Dedifferentiated amniotic fluid mesenchymal stem cell (primary cell): ENCODE measurements at regions not wholly inside any gene's neighbourhood (a gene's known extent, or its start where the extent isn't known, plus 50 kb on each side); places are given as distances from the start of the nearest gene placed in this dataset.

Source experiments
- DNase-seq: peaks from one replicate; pipeline ENCODE4 v3.0.0-alpha.2; 2016; ENCODE audit errors: extremely low spot score

- no peak for DNase-seq
These were observed 999.7 kb upstream of the PIK3C3 start for GRCh38 chr18:40955351-40955750.

DNA sequence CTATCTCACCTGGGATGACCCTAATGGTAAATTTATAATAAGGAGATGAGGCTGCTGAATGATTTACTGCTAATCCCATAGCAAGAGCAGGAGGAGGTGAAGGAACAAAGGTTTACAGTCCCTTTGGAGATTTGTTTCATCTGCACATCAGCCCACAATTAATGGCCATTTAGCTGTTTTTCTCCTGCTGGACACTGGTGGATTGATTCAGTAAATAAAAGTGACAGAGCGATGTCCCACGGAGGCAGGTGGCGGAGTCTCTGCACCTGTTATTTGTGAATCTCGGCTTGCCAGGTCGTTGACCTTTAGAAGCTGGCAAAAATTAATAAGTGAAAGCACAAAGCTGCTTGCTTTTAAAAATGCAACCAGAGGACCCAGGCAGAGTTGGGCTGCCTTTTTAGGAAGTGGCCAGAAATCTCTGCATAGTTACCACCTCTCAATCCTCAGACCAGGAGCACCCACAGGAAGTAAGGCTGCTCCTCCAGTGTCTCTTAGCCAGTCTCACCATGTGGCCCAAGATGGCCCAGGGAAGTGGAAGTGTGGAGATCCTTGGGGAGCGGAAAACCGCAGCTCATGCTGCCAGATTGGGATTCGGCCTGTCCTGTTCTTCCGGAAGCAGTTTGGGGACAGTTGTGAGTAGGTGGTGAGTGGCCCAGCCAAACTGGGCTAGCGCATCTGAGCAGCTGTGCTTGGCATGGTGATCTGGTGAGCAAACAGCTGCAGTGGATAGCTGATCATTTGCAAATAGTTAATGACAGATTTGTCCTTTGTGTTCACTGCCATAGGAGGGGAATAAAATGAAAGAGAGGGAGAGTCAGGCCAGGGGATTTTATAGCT is 1005.7 kb upstream of the PIK3C3 start:
- DNase-seq, result no peak

DNA sequence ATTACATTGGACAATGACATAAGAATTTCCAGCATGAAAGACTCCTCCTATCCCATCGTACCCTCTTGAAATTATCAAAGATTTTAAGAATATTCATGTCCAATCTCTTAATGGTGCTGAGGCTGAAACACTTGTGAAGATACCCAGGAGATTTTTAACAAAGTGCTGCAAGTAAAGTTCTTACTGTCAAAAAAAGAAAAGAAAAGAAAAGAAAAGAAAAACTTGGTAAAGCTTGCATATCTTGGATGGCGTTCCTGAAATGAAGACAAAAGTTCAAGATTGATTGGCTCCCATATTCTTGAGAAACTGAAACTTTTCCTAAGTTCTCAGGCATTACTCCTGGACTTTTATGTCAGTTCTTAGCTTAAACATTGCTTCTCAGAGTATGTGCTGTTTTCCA is 1010.5 kb upstream of the PIK3C3 start:
- no peak for DNase-seq

DNA sequence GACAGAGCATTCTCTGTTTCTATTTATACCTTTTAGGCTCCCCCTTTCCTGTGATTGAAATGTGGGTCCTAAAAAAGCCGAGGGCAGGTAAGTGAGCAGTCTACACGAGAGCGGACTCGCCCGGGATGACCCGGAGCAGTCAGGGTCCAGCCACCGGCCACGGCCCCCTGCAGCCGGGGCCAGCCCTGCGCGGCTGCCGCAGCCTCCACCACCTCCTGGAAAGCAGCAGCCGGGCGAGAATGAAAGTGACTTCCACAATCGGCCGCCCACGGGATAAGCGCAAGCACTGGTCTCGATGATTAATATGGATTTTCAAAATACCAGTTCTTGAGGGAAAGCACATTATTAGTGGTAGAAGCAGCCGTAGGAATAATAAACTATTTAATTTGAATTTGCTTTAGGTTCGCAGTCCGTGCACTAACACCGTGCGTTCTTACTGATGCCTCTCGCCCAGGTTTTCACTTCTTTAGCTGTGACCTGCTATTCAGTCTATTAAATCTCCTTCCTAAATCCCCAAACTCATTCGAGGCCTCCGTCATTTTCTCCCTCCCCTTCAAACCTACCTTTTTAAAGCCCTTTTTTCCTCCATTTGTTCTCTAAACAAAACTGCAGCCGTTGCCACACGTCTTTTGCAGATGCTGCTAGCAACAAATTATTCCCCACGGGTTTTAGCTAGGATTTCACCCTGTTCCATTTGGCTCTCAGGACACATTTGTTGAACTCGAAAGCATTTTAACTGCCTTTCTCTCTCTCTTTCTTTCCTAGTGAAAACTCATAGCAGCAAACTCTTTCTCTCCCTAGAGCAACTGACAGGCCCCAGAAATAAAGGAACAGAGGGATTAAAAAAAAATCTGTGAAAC is 1015.1 kb upstream of the PIK3C3 start:
- no peak for DNase-seq

DNA sequence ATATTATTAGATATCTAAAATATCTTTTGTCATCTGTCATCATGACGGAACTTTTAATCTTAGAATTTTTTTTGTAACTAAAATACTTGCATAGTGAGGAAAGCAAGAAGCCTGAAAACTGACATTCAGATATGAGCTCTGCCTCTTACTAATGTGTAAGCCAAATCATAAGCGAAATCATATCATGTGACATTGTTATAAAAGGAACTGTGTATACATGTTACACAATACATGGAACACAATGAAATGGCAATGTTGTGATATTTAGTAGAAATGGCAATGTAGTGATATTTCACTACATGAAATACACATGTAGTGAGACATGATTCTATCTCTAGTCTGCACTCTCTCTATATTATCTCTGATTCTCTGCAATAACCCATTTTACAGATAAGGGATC is 1016.4 kb upstream of the PIK3C3 start:
- DNase-seq, result no peak

DNA sequence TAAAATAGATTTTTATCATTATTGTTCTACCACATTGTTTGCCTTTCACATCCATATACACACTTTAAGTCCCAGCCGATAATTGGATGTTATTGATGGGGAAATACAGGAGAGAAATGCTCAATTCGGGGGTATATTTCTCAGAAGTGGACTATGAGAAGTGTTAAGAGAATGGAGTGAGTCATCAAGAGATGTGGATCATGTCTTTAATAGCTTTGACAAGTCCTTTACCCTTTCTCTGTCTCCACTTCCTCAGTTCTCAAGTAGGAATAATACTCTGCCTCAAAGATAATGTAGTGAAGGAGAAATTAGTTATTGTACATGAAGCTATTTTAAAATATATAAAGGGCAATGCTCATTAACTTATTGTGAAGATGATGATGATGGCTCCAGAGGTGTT is 1017.6 kb upstream of the PIK3C3 start:
- DNase-seq, result no peak

DNA sequence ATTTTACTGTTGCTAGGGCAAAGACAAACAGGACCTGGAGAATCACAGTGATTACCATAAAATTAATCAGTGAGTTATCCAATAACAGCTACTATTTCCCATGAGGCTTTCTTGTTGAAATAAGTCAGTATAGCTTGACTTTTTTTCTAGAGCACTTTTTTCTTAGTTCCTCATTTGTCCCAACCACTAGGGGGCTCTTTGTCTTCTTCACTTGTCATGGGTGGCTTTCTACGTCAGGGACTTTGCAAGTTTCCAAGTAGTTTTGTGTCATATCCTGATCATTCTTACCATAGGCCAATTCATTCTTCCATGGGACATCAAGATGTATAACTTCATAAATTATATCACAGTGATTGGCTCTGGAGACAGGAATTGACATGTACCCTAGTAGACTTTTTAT is 1019.6 kb upstream of the PIK3C3 start:
- no peak for DNase-seq

DNA sequence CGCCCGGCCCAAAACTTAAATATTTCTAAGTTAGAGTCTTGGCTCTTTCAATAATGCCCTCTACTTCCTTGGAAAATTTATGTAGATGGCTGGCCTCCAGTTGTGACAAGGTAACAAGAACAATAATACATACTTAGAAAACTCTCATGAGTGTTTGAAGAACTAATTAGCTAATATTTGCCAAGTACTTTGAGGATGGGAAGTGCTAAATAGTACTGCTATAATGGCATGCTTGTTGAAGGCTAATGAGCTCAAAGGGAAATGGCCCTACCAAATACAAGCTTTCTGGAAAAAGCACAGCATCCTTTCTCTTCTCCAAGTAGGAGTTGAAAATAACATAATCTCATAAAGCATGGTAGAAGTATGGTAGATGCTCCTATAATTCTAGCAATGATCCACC is 1022.2 kb upstream of the PIK3C3 start:
- DNase-seq, result no peak

DNA sequence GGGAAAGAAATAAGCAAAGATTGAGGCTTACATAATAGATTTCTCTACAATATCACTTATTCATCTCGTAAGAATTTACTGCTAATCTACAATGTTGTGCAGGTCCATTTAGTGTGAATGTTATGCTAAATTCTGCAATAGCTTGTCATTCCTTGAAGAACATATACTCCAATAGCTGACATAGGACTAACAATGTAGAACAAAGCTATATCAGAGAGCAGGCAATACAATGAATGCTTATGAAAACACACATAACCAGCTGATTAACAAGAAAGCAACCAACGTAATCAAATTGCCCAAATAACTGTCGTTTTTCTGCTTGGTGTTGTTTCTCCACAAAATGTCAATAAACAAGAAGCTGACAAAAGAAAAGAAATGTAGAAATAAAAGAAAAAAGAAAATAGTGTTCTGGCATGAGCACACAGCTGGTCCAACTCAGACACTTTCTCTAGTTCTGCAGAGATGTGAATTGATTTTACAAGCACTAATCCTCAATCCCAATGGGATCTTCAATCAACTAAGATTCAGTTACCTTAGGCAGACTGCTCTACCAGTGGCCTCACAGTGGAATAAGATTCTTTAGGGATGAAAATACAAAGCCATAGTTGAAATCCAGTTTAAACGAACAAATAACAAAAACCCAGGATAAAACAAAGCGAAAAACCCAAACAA is 1024.7 kb upstream of the PIK3C3 start:
- DNase-seq, result no peak

DNA sequence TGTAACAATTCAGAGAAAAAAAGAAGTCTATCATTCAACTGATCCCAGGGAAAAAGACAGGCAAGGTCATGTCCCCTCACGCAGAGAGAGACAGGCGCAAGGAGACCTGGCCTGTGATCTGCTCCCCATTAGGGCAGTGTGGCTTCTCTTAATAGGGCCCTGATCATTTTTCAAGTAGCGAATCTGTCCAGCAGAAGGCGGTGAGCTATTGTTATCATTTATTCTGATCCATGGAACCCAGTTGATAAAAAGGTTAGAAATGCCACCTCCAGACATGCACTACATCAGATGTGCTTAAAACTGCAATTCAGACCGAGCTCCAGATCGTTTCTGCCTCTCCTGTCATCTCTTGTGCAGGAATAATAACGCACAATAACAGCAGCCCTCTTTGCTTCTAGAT is 1025.6 kb upstream of the PIK3C3 start:
- no peak for DNase-seq

DNA sequence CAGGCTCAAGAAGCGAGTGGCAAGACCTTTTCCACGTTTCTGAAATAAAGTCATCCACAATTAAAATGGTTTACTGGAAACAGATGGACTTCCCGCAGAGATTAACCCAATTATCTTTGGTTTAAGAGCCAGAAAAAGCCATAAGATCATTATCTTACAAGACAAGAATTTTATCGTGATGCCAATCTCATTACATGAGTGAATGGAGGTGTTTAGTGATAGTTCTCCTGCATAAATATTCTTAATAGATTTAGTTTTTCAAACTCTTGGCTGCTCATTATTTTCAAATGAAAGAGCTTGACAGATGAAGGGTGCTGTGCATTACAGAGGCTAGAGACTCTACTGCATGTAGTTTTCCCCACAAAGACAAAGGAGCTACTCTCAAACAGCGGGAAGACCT is 1028.4 kb upstream of the PIK3C3 start:
- DNase-seq, result no peak

DNA sequence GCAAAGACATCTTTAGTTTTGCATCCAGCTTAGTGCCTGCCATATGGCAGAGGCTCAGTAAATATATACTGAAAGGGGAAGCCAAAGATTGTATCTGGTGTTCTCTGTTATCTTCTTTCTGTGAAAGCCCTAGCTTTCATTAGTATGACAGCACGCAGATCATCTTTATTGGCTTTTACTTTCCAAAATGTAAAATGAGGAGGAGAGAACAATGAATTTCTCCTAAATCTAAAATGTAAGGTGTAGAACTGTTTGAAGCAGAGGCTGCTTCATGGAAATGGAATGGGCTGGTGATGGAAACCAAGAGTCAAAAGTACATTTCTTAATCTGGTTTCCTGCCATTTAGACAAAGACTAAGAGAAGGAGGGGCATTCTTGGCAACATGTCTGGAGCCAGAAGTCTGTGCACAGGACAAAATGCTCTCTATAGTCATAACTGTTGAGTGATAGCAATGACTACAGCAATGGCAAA is 1029.9 kb upstream of the PIK3C3 start:
- DNase-seq, result no peak

GRCh38 chr18:40921845-40922629 is 1033.0 kb upstream of the PIK3C3 start:
- no peak for DNase-seq

- DNase-seq, result no peak
These were observed 1038.0 kb upstream of the PIK3C3 start for GRCh38 chr18:40917056-40917455.

DNA sequence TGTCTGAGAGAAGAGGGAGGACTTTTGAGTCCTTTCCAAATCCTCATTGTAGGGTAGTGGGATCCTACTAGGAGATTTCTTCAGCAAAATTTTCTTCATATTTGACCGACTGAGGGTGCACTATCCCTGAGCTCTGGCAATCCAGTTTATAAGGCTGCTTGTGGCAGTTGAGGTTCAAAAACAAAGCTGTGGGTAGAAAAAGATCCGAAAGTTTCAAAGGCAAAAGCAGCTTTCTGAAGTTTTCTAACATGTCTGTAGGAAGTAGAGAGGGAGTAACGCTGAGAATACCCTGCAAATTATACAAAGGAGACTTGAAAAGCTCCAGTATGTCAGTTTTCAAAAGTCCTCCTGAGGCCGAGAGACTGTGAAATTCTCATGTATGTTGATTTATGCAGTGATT is 1039.3 kb upstream of the PIK3C3 start:
- no peak for DNase-seq

GRCh38 chr18:40911582-40912254 is 1043.3 kb upstream of the PIK3C3 start:
- peak; percentile 49 for DNase-seq

DNA sequence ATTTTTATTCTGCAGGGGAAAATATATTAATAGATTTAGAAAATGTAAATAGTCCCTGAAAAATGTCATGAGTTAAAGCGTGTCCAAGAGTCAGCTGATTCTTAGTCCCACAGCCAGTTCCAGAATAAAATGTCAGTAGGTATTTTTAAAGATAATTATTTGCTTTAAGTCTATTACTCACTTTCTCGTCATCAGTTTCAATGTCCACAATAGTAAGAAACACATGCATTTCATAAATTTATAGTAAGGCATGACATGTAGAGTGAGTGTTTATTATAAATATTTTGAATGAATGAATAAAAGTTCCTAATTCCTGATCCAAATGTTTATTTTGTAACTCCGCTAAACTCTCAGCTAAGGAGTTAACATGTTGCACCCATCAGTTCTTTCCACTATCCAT is 1044.0 kb upstream of the PIK3C3 start:
- no peak for DNase-seq

DNA sequence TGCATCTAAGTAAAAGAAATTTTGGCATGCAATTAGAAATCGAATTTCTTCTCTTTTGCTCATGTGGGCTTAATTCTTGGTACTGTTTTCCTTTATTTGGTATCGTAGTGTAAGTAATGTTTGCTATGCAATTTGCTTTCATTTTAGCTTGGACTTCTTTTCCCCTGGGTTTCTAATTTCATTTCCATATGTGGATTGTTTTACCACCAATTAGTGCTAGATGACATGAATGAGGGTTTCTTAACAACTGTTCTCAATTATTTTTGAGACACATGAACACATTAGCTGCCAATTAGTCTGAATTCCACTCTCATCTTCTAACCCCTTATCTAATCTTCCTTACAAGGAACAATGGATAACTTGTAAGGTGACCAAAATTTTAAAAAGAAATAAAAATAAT is 1047.2 kb upstream of the PIK3C3 start:
- DNase-seq, result no peak

DNA sequence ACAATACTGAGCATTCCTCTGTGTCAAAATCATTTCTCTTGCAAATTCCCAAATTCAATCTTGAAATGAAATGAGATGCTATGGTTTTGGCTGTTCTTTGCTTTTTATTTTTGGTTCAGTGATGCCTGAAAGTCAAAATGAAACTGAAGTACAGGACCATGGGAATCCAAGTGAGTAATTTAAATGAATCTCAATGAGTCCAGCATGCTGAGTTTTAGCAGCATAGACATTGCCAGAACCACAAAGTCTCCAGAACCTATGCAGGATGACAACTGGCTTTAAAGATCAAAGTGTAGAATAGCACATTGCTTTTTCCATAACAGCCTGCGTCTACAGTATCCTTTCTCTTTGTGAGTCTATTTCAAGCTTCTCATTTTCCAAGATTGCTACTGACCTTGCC is 1050.7 kb upstream of the PIK3C3 start:
- DNase-seq, result no peak

DNA sequence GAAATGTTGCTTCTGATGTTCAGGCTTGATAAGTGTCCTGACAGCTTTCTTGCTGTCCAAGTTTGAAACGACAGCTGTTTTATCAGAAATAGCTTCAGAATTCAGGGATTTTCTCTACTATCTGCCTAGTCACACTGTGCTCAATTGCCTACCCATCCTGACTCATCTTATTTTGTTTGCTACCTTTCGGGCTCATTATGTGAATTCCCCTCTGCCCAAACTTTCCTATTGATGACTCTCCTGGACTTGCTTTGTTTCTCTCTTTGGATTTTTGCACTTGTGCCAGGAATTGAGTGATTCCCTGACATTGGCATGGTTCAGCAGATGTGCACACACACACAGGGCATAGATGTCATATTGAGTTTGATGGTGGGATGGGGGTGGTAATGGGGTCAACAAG is 1052.6 kb upstream of the PIK3C3 start:
- no peak for DNase-seq

- no peak for DNase-seq
These were observed 1057.2 kb upstream of the PIK3C3 start for GRCh38 chr18:40897884-40898283.
